AG04449 (cell line): ENCODE measurements at regions not wholly inside any gene's neighbourhood (a gene's known extent, or its start where the extent isn't known, plus 50 kb on each side); places are given as distances from the start of the nearest gene placed in this dataset.

Experiments used
- CTCF ChIA-PET: fragments of 350-600 bp; formaldehyde crosslinking; extraction: SDS; loops from one replicate; lab custom pipeline; 2021; ENCODE audit warnings: antibody characterized with exemption; lab: Yijun Ruan, JAX
- POLR2A ChIA-PET: fragments of 400-600, 350-600 bp; formaldehyde crosslinking; extraction: SDS; loops from one replicate; lab custom pipeline; 2020; ENCODE audit warnings: antibody characterized with exemption, inconsistent platforms; lab: Yijun Ruan, JAX
- DNase-seq: peaks from one replicate; pipeline ENCODE4 v3.0.0-alpha.2; 2010; ENCODE audit warnings: low read depth, low spot score
- H3K4me3 ChIP-seq: 2 replicates; pipeline ENCODE4 v1.5.1; 2011; ENCODE audit warnings: low read depth, mild to moderate bottlenecking, control low read depth, low read length
- CTCF ChIP-seq: IDR thresholded peaks from one replicate; pipeline ENCODE4 v1.5.1; 2011; ENCODE audit warnings: mild to moderate bottlenecking, moderate library complexity, low read length, control low read depth, inconsistent platforms; ENCODE audit not compliant: insufficient read depth; ENCODE audit errors: missing control alignments

GRCh38 chr11:116310698-116311097 lies 462.1 kb downstream of the BUD13 start:
- no peak for TF ChIP-seq CTCF
- no peak for DNase-seq
- no peak overlapping the region for H3K4me3 ChIP-seq
- POLR2A ChIA-PET = no interaction called here
- CTCF ChIA-PET = no interaction called here

GRCh38 chr11:116310226-116310625 lies 462.6 kb downstream of the BUD13 start:
- DNase-seq = peak; percentile 21
- no peak overlapping the region for H3K4me3 ChIP-seq
- ChIA-PET POLR2A (no interaction called here), CTCF (no interaction called here)
- TF ChIP-seq CTCF = no peak

- H3K4me3 ChIP-seq = no peak overlapping the region
- CTCF ChIA-PET = no interaction called here
- no peak for DNase-seq
- POLR2A ChIA-PET = no interaction called here
- TF ChIP-seq CTCF = no peak
These were observed 463.3 kb downstream of the BUD13 start for GRCh38 chr11:116309446-116309845.

GRCh38 chr11:116302756-116303155 lies 470.0 kb downstream of the BUD13 start:
- TF ChIP-seq CTCF = no peak
- H3K4me3 ChIP-seq = no peak overlapping the region
- POLR2A ChIA-PET = no interaction called here

GRCh38 chr11:116301141-116301540 lies 471.6 kb downstream of the BUD13 start:
- H3K4me3 ChIP-seq = no peak overlapping the region
- no peak for DNase-seq
- CTCF ChIA-PET = no interaction called here
- no peak for TF ChIP-seq CTCF
- POLR2A ChIA-PET = no interaction called here

More at GRCh38 chr11:116302756-116303155, 470.0 kb downstream of the BUD13 start:
- CTCF ChIA-PET = no interaction called here
- DNase-seq = no peak

GRCh38 chr11:116300232-116300631 lies 472.6 kb downstream of the BUD13 start:
- ChIA-PET CTCF (no interaction called here), POLR2A (no interaction called here)
- TF ChIP-seq CTCF = no peak
- H3K4me3 ChIP-seq = no peak overlapping the region
- no peak for DNase-seq

GRCh38 chr11:116294630-116295029 lies 478.2 kb downstream of the BUD13 start:
- DNase-seq = peak; percentile 42
- ChIA-PET CTCF (no interaction called here), POLR2A (no interaction called here)
- no peak overlapping the region for H3K4me3 ChIP-seq
- TF ChIP-seq CTCF = no peak
